Endothelial cell of umbilical vein (primary cell): ENCODE measurements at regions not wholly inside any gene's neighbourhood (a gene's known extent, or its start where the extent isn't known, plus 50 kb on each side); places are given as distances from the start of the nearest gene placed in this dataset.

Experiments
- BruUV-seq: library from RNA; stranded (reverse); fragments of 400-500 nt; replicated peaks from 2 replicates; lab custom pipeline; 2021; lab: Mats Ljungman, UMichigan
- CTCF ChIA-PET: fragments of 300-600, 350-600 bp; sonication (Branson Sonifier 250); formaldehyde crosslinking; loops from one replicate; lab custom pipeline; 2021; ENCODE audit warnings: antibody characterized with exemption, inconsistent platforms; lab: Charles Lee
- POLR2A ChIA-PET: fragments of 300-600, 350-600 bp; sonication (Branson Sonifier 250); formaldehyde crosslinking; loops from one replicate; lab custom pipeline; 2021; ENCODE audit warnings: antibody characterized with exemption, inconsistent platforms; lab: Charles Lee
- DNase-seq: peaks from one replicate; pipeline ENCODE4 v3.0.0-alpha.2; 2011; ENCODE audit warnings: low read depth, low spot score
- FAIRE-seq: peaks from 2 replicates; lab custom pipeline; 2011; peaks lifted over from hg19 to GRCh38; lab: Jason Lieb, UNC
- H2AFZ ChIP-seq: 2 replicates; pipeline ENCODE4 v1.6.0; 2012; ENCODE audit warnings: low read depth, low read length, control low read depth, inconsistent platforms
- H3K27ac ChIP-seq: 2 replicates; pipeline ENCODE4 v1.5.1; 2011; ENCODE audit warnings: low read depth, mild to moderate bottlenecking, control low read depth, low read length, moderate library complexity; ENCODE audit not compliant: insufficient read depth
- H3K27me3 ChIP-seq, 2 experiments: 2 replicates each; pipeline versions ENCODE4 v1.6.0 to v1.6.1; 2011; ENCODE audit warnings: low read length in 2 of 2, mixed read lengths in 1 of 2; ENCODE audit not compliant: control insufficient read depth in 2 of 2, insufficient read depth in 2 of 2
- H3K36me3 ChIP-seq, 2 experiments: 2 replicates in 1 of 2; 3 replicates in 1 of 2; pipeline ENCODE4 v1.5.1; 2011; ENCODE audit warnings: low read length in 2 of 2, mild to moderate bottlenecking in 1 of 2, moderate library complexity in 1 of 2; ENCODE audit not compliant: control insufficient read depth in 2 of 2, insufficient read depth in 2 of 2; ENCODE audit errors: extremely low read depth in 1 of 2
- H3K4me1 ChIP-seq: 3 replicates; pipeline ENCODE4 v1.5.1; 2011; ENCODE audit warnings: mild to moderate bottlenecking, low read length; ENCODE audit not compliant: control insufficient read depth, insufficient read depth; ENCODE audit errors: extremely low read depth
- H3K4me2 ChIP-seq: 2 replicates; pipeline ENCODE4 v1.6.1; 2011; ENCODE audit warnings: low read length, control low read depth, mixed read lengths; ENCODE audit not compliant: insufficient read depth
- H3K4me3 ChIP-seq, 3 experiments: fragments of 200-600 bp in 1 of 3; sonication (generic), shearing (Covaris generic) in 1 of 3; replicated peaks in 1 of 3; 2 replicates each; pipeline ENCODE4 v1.5.1; 2011 to 2016; ENCODE audit warnings: control low read depth in 3 of 3, low read length in 3 of 3, mild to moderate bottlenecking in 2 of 3, inconsistent platforms in 1 of 3, low read depth in 1 of 3, moderate library complexity in 1 of 3; ENCODE audit not compliant: insufficient read depth in 1 of 3
- H3K79me2 ChIP-seq: 2 replicates; pipeline ENCODE4 v1.6.0; 2012; ENCODE audit warnings: low read length, inconsistent platforms; ENCODE audit not compliant: control insufficient read depth, insufficient read depth
- H3K9ac ChIP-seq: replicated peaks from 2 replicates; pipeline ENCODE3; 2011; ENCODE audit warnings: low read length, control low read depth; ENCODE audit not compliant: insufficient read depth; ENCODE audit errors: extremely low read depth
- H3K9me1 ChIP-seq: replicated peaks from 3 replicates; pipeline ENCODE4 v1.6.0; 2011; ENCODE audit warnings: mild to moderate bottlenecking, low read length; ENCODE audit not compliant: control insufficient read depth, insufficient read depth; ENCODE audit errors: extremely low read depth
- H3K9me3 ChIP-seq: replicated peaks from 2 replicates; pipeline ENCODE4 v1.5.1; 2012; ENCODE audit warnings: low read length, inconsistent platforms; ENCODE audit not compliant: control insufficient read depth, insufficient read depth
- H4K20me1 ChIP-seq: replicated peaks from 2 replicates; pipeline ENCODE3; 2011; ENCODE audit warnings: mild to moderate bottlenecking, low read length; ENCODE audit not compliant: control insufficient read depth, insufficient read depth; ENCODE audit errors: extremely low read depth
- EZH2 ChIP-seq: IDR thresholded peaks from 2 replicates; pipeline ENCODE4 v1.6.1; 2012; ENCODE audit warnings: borderline replicate concordance, low read depth, mild to moderate bottlenecking, moderate library complexity, low read length, inconsistent platforms; ENCODE audit not compliant: severe bottlenecking
- FOS ChIP-seq: IDR thresholded peaks from 2 replicates; pipeline ENCODE4 v1.6.1; 2011; ENCODE audit warnings: mild to moderate bottlenecking, low read length, moderate library complexity, borderline replicate concordance; ENCODE audit not compliant: insufficient read depth
- GATA2 ChIP-seq: IDR thresholded peaks from 2 replicates; pipeline ENCODE4 v1.7.0; 2011; ENCODE audit warnings: low read depth, mild to moderate bottlenecking, moderate library complexity, mixed read lengths, low read length; ENCODE audit not compliant: insufficient read length, insufficient read depth
- JUN ChIP-seq: IDR thresholded peaks from 2 replicates; pipeline ENCODE4 v1.6.1; 2011; ENCODE audit warnings: borderline replicate concordance, low read depth; ENCODE audit not compliant: insufficient read length, insufficient read depth
- MYC ChIP-seq: IDR thresholded peaks from one replicate; pipeline ENCODE4 v1.6.1; 2011; ENCODE audit warnings: mild to moderate bottlenecking, low read depth, low read length
- POLR2A ChIP-seq: IDR thresholded peaks from 2 replicates; pipeline ENCODE4 v1.6.1; 2012; ENCODE audit warnings: low read depth, mild to moderate bottlenecking, control low read depth, low read length
- POLR2AphosphoS5 ChIP-seq: IDR thresholded peaks from 2 replicates; pipeline ENCODE4 v1.6.1; 2012; ENCODE audit warnings: low read depth, mild to moderate bottlenecking, control low read depth, low read length, moderate library complexity; ENCODE audit not compliant: insufficient read depth
- dilution Hi-C: fragments of 300-500 bp; cut with MboI; formaldehyde crosslinking; loops from one replicate; pipeline ENCODE4 v1.15.0; 2019; ENCODE audit warnings: low sequenced_read_pairs; ENCODE audit not compliant: extremely low pct_ligation_motif_present
- intact Hi-C: fragments of 100-400 bp; cut with micrococcal nuclease; formaldehyde crosslinking; loops from one replicate; pipeline ENCODE4 v1.10.0; 2022
- TF ChIP-seq, protein P1 (sequence below), 2 donors: IDR thresholded peaks; 1 replicate in 1 of 2; 2 replicates in 1 of 2; pipeline ENCODE4 v1.5.1; 2011; ENCODE audit warnings: low read length in 2 of 2, mild to moderate bottlenecking in 2 of 2, moderate library complexity in 2 of 2, control low read depth in 1 of 2, inconsistent platforms in 1 of 2, low read depth in 1 of 2; ENCODE audit not compliant: insufficient read depth in 1 of 2; ENCODE audit errors: extremely low read depth in 1 of 2
- TF ChIP-seq, protein P2 (sequence below): IDR thresholded peaks from 2 replicates; pipeline ENCODE4 v1.6.1; 2011; ENCODE audit not compliant: insufficient read depth, insufficient read length

DNA sequence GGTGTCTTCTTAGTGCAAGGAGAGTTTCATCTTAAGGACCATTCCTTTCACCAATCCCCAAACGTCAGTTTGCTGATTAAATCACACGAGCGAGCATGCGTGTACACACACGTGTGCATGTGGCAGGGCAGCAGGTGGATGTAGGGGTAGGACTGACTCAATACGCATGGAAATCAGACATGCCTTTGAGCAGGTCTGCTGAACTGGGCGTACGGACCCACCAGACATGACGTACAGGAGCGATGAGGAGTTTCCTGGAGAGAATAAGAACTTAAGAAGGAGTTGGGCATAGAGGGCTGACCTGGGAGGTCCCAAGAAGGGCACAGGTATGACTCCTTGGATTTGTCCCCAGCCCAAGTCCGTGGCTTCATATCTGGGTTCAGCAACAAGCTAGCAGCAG is 170.0 kb downstream of the FGF18 start:
- DNase-seq = no peak
- Histone ChIP-seq H2AFZ (no peak overlapping the region), H4K20me1 (no peaks in the 10 kb centered on the region), H3K27me3 (peaks cover 7 to 11% of the 10 kb centered on the region in 2 experiments), H3K9me1 (no peaks in the 10 kb centered on the region), H3K27ac (no peak overlapping the region), H3K4me1 (no peaks in the 10 kb centered on the region), H3K79me2 (no peaks in the 10 kb centered on the region), H3K9ac (no peak overlapping the region), H3K4me3 (no peak overlapping the region), H3K36me3 (no peaks in the 10 kb centered on the region), H3K4me2 (no peak overlapping the region), H3K9me3 (no peaks in the 10 kb centered on the region)
- BruUV-seq = no TSS peak
- ChIA-PET POLR2A (no interaction called here), CTCF (no interaction called here)
- intact Hi-C loops (no loop called here), dilution Hi-C loops (no loop called here)
- TF ChIP-seq EZH2 = no peak
- TF ChIP-seq, protein P1, sequence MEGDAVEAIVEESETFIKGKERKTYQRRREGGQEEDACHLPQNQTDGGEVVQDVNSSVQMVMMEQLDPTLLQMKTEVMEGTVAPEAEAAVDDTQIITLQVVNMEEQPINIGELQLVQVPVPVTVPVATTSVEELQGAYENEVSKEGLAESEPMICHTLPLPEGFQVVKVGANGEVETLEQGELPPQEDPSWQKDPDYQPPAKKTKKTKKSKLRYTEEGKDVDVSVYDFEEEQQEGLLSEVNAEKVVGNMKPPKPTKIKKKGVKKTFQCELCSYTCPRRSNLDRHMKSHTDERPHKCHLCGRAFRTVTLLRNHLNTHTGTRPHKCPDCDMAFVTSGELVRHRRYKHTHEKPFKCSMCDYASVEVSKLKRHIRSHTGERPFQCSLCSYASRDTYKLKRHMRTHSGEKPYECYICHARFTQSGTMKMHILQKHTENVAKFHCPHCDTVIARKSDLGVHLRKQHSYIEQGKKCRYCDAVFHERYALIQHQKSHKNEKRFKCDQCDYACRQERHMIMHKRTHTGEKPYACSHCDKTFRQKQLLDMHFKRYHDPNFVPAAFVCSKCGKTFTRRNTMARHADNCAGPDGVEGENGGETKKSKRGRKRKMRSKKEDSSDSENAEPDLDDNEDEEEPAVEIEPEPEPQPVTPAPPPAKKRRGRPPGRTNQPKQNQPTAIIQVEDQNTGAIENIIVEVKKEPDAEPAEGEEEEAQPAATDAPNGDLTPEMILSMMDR (IDR thresholded peaks at IDR 0.05; ENCODE audit: extremely low read depth in 1 of 2, insufficient read depth in 1 of 2, low read depth in 1 of 2, low read length in 2 of 2) = no peak
- TF ChIP-seq POLR2A = no peak
- no peak for TF ChIP-seq POLR2AphosphoS5
- no peak for TF ChIP-seq GATA2
- TF ChIP-seq FOS = no peak
- FAIRE-seq = no peak

GRCh38 chr5:171592076-171592475 is 172.6 kb downstream of the FGF18 start:
- FAIRE-seq (no peak), DNase-seq (no peak)
- no TSS peak for BruUV-seq
- H3K9ac ChIP-seq = no peak overlapping the region
- H3K36me3 ChIP-seq = no peaks in the 10 kb centered on the region
- TF ChIP-seq MYC (no peak), POLR2AphosphoS5 (no peak), FOS (no peak), GATA2 (no peak), JUN (no peak), POLR2A (no peak), EZH2 (no peak)
- TF ChIP-seq, protein P2, sequence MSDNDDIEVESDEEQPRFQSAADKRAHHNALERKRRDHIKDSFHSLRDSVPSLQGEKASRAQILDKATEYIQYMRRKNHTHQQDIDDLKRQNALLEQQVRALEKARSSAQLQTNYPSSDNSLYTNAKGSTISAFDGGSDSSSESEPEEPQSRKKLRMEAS = no peak
- TF ChIP-seq, protein P1 (IDR thresholded peaks at IDR 0.05; ENCODE audit: extremely low read depth in 1 of 2, insufficient read depth in 1 of 2, low read depth in 1 of 2, low read length in 2 of 2) = no peak
- intact Hi-C loops (no loop called here), dilution Hi-C loops (no loop called here)
- no peaks in the 10 kb centered on the region for H4K20me1 ChIP-seq
- no peaks in the 10 kb centered on the region for H3K79me2 ChIP-seq
- ChIA-PET POLR2A (interaction anchor here (0.5 to 0.7 kb wide), 2 partner anchors 17 to 27 kb away, joined by 3 to 6 read pairs; no protein-coding TSS in a partner anchor), CTCF (no interaction called here)
- H3K27ac ChIP-seq = no peak overlapping the region
- no peaks in the 10 kb centered on the region for H3K9me3 ChIP-seq
- no peak overlapping the region for H3K4me2 ChIP-seq
- H3K27me3 ChIP-seq = peaks cover 4 to 9% of the 10 kb centered on the region in 2 experiments
- no peak overlapping the region for H2AFZ ChIP-seq
- H3K4me1 ChIP-seq = peaks cover 17% of the 10 kb centered on the region
- H3K4me3 ChIP-seq = no peak overlapping the region
- H3K9me1 ChIP-seq = no peaks in the 10 kb centered on the region
